ENCODE measurements at regions not wholly inside any gene's neighbourhood (a gene's known extent, or its start where the extent isn't known, plus 50 kb on each side); places are given as distances from the start of the nearest gene placed in this dataset.

GRCh38 chr22:33188326-33188725 is 130.1 kb upstream of the SYN3 start:
- TF ChIP-seq POLR2A (IDR thresholded peaks at IDR 0.05) (no peak), CTCF (IDR thresholded peaks at IDR 0.05) (no peak)

Data from ovary (tissue), 3 donors.